ENCODE measurements at regions not wholly inside any gene's neighbourhood (a gene's known extent, or its start where the extent isn't known, plus 50 kb on each side); places are given as distances from the start of the nearest gene placed in this dataset.

GRCh38 chr5:33010846-33011245 is 299.7 kb downstream of the NPR3 start:
- WGBS, 2 donors = 88 to 95% methylated on average over 1 of the region's 1 CpG
- DNase-seq = no peak
- H3K4me3 ChIP-seq = no peak overlapping the region
- TF ChIP-seq POLR2A (IDR thresholded peaks at IDR 0.05) (no peak), CTCF (IDR thresholded peaks at IDR 0.05) (no peak)
- no peaks in the 10 kb centered on the region for H3K4me1 ChIP-seq
- intact Hi-C loops (cut with DNase I; ENCODE audit: low total_unique reads) = no loop called here
- no peaks in the 10 kb centered on the region for H3K27me3 ChIP-seq
- H3K27ac ChIP-seq = no peak overlapping the region
- no peaks in the 10 kb centered on the region for H3K9me3 ChIP-seq
- no peaks in the 10 kb centered on the region for H3K36me3 ChIP-seq (ENCODE audit: low read depth, missing control alignments)

GRCh38 chr5:33011801-33012200 is 300.7 kb downstream of the NPR3 start:
- Histone ChIP-seq H3K27ac (no peak overlapping the region), H3K4me1 (no peaks in the 10 kb centered on the region), H3K4me3 (no peak overlapping the region), H3K9me3 (no peaks in the 10 kb centered on the region), H3K27me3 (no peaks in the 10 kb centered on the region), H3K36me3 (ENCODE audit: low read depth, missing control alignments) (no peaks in the 10 kb centered on the region)
- DNase-seq = no peak
- intact Hi-C loops (cut with DNase I; ENCODE audit: low total_unique reads) = no loop called here
- TF ChIP-seq CTCF (IDR thresholded peaks at IDR 0.05) (no peak), POLR2A (IDR thresholded peaks at IDR 0.05) (no peak)

DNA sequence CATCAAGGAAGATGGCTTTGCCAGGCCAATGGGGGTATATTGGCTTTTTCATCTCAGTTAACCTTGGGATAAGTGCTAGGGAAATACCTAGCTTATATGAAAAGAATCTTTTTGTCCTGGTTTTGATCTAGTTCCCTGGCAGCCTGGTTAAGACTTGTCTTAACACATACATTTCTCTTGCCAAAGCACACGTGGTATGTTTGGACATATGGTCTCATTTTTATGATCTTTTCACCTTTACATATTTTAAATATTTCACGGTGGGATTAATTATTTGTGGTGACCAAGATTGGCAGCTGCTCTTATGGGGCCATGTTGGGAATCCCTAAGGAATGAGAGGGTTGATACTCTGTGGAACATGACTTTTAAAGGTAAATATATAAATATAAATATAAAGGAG is 312.5 kb downstream of the NPR3 start:
- Histone ChIP-seq H3K4me3 (no peak overlapping the region), H3K36me3 (ENCODE audit: low read depth, missing control alignments) (no peaks in the 10 kb centered on the region), H3K4me1 (no peaks in the 10 kb centered on the region), H3K27ac (no peak overlapping the region), H3K9me3 (no peaks in the 10 kb centered on the region), H3K27me3 (no peaks in the 10 kb centered on the region)
- no peak for TF ChIP-seq CTCF (IDR thresholded peaks at IDR 0.05)
- TF ChIP-seq POLR2A (IDR thresholded peaks at IDR 0.05) = no peak
- no peak for DNase-seq
- WGBS, 2 donors = 50 to 57% methylated on average over 2 of the region's 2 CpGs
- intact Hi-C loops (cut with DNase I; ENCODE audit: low total_unique reads) = no loop called here

- no peaks in the 10 kb centered on the region for H3K4me1 ChIP-seq
- TF ChIP-seq POLR2A (IDR thresholded peaks at IDR 0.05) (no peak), CTCF (IDR thresholded peaks at IDR 0.05) (no peak)
- H3K27me3 ChIP-seq = no peaks in the 10 kb centered on the region
- no peak overlapping the region for H3K4me3 ChIP-seq
- peak; percentile 23 for DNase-seq
- intact Hi-C loops (cut with DNase I; ENCODE audit: low total_unique reads) = no loop called here
- 48 to 50% methylated on average over 8 of the region's 8 CpGs for WGBS, 2 donors
- H3K9me3 ChIP-seq = no peaks in the 10 kb centered on the region
- peak overlapping the region in 1 of 2 donors; percentile 6 for H3K27ac ChIP-seq
- no peaks in the 10 kb centered on the region for H3K36me3 ChIP-seq (ENCODE audit: low read depth, missing control alignments)
These were observed 321.4 kb downstream of the NPR3 start for GRCh38 chr5:33032271-33033070.

GRCh38 chr5:33033516-33033915 is 322.4 kb downstream of the NPR3 start:
- Histone ChIP-seq H3K36me3 (ENCODE audit: low read depth, missing control alignments) (no peaks in the 10 kb centered on the region), H3K4me3 (no peak overlapping the region), H3K27ac (no peak overlapping the region), H3K9me3 (no peaks in the 10 kb centered on the region), H3K27me3 (no peaks in the 10 kb centered on the region), H3K4me1 (no peaks in the 10 kb centered on the region)
- no peak for DNase-seq
- intact Hi-C loops (cut with DNase I; ENCODE audit: low total_unique reads) = no loop called here
- no peak for TF ChIP-seq POLR2A (IDR thresholded peaks at IDR 0.05)
- no peak for TF ChIP-seq CTCF (IDR thresholded peaks at IDR 0.05)
- 83 to 85% methylated on average over 3 of the region's 3 CpGs for WGBS, 2 donors
